GM12878 (cell line): ENCODE measurements at regions not wholly inside any gene's neighbourhood (a gene's known extent, or its start where the extent isn't known, plus 50 kb on each side); places are given as distances from the start of the nearest gene placed in this dataset.

Source experiments
- ATAC-seq: fragments of 200-7000 bp; cut with Tn5 transposase; 3 replicates; pipeline ENCODE4 v1.9.1; 2020; ENCODE audit warnings: mild to moderate bottlenecking, moderate library complexity
- BruUV-seq: library from RNA; stranded (reverse); fragments of 400-500 nt; replicated peaks from 2 replicates; lab custom pipeline; 2021; lab: Mats Ljungman, UMichigan
- CTCF ChIA-PET: fragments of 300-600 bp; sonication (Branson Sonifier 250); formaldehyde crosslinking; extraction: SDS; loops from one replicate; lab custom pipeline; 2021; ENCODE audit warnings: inconsistent platforms; lab: Yijun Ruan, JAX
- POLR2A ChIA-PET: fragments of 350-600 bp; formaldehyde crosslinking; extraction: SDS; loops from one replicate; lab custom pipeline; 2021; ENCODE audit warnings: inconsistent platforms; lab: Charles Lee
- RAD21 ChIA-PET: fragments of 300-600 bp; sonication (Branson Sonifier 250); formaldehyde crosslinking; loops from one replicate; lab custom pipeline; 2023; ENCODE audit warnings: antibody characterized with exemption; ENCODE audit not compliant: unreplicated experiment; lab: Charles Lee
- SMC1A ChIA-PET: fragments of 300-600 bp; sonication (Branson Sonifier 250); formaldehyde crosslinking; loops from one replicate; lab custom pipeline; 2023; ENCODE audit not compliant: unreplicated experiment, uncharacterized antibody; lab: Charles Lee
- DNase-seq: peaks from one replicate; pipeline ENCODE4 v3.0.0-alpha.2; 2011; ENCODE audit warnings: low read depth, low spot score
- FAIRE-seq: peaks from 3 replicates; lab custom pipeline; 2011; peaks lifted over from hg19 to GRCh38; lab: Jason Lieb, UNC
- H2AFZ ChIP-seq: 2 replicates; pipeline ENCODE4 v1.6.0; 2011; ENCODE audit warnings: low read depth, low read length, control low read depth; ENCODE audit not compliant: control insufficient read depth
- H3K27ac ChIP-seq: 2 replicates; pipeline ENCODE4 v1.5.1; 2011; ENCODE audit warnings: control low read depth; ENCODE audit not compliant: control insufficient read depth, insufficient read depth
- H3K27me3 ChIP-seq, 2 experiments: replicated peaks in 1 of 2; 2 replicates each; pipeline versions ENCODE4 v1.6.0 to v1.6.1; 2011; ENCODE audit warnings: low read length in 1 of 2; ENCODE audit not compliant: control insufficient read depth in 2 of 2, insufficient read depth in 2 of 2
- H3K36me3 ChIP-seq, 2 experiments: 2 replicates each; pipeline ENCODE4 v1.5.1; 2011; ENCODE audit warnings: low read length in 1 of 2; ENCODE audit not compliant: control insufficient read depth in 2 of 2, insufficient read depth in 2 of 2
- H3K4me1 ChIP-seq: 2 replicates; pipeline ENCODE4 v1.6.1; 2011; ENCODE audit warnings: mild to moderate bottlenecking, low read length, moderate library complexity, mixed read lengths; ENCODE audit not compliant: control insufficient read depth, insufficient read depth
- H3K4me2 ChIP-seq: 2 replicates; pipeline ENCODE4 v1.6.0; 2011; ENCODE audit warnings: control low read depth; ENCODE audit not compliant: control insufficient read depth, insufficient read depth
- H3K4me3 ChIP-seq: fragments of 200-600 bp; sonication (generic); 2 replicates; pipeline ENCODE4 v1.5.1; 2016
- H3K79me2 ChIP-seq: 2 replicates; pipeline ENCODE4 v1.6.0; 2011; ENCODE audit warnings: low read length; ENCODE audit not compliant: control insufficient read depth, insufficient read depth
- H3K9ac ChIP-seq: 2 replicates; pipeline ENCODE4 v1.8.0; 2011; ENCODE audit warnings: low read length, control low read depth, mixed read lengths; ENCODE audit not compliant: control insufficient read depth, insufficient read depth
- H3K9me3 ChIP-seq: replicated peaks from 3 replicates; pipeline ENCODE4 v1.5.1; 2011; ENCODE audit warnings: mild to moderate bottlenecking, low read length; ENCODE audit not compliant: control insufficient read depth, insufficient read depth
- H4K20me1 ChIP-seq: 2 replicates; pipeline ENCODE4 v1.6.0; 2011; ENCODE audit not compliant: control insufficient read depth, insufficient read depth
- CEBPB ChIP-seq, 2 experiments: fragments of 150-350 bp in 1 of 2; IDR thresholded peaks; 2 replicates each; pipeline ENCODE4 v1.6.1; 2012 to 2014; ENCODE audit warnings: low read depth in 2 of 2, low read length in 2 of 2, borderline replicate concordance in 1 of 2, inconsistent platforms in 1 of 2
- HDAC2 ChIP-seq: fragments of 200-600 bp; sonication (generic); IDR thresholded peaks from 2 replicates; pipeline ENCODE4 v1.6.1; 2017
- JUND ChIP-seq: IDR thresholded peaks from 2 replicates; pipeline ENCODE4 v1.6.1; 2012; ENCODE audit warnings: low read depth, mild to moderate bottlenecking, low read length, improper control_type of control experiment, moderate library complexity
- WGBS: methylation state at CpG from one replicate; pipeline ENCODE4 v1.1.6; 2016; ENCODE audit warnings: low lambda C conversion rate; ENCODE audit not compliant: insufficient replicate concordance, insufficient coverage; ENCODE audit errors: missing lambda C conversion rate; 5-methylcytosine and 5-hydroxymethylcytosine counted together
- in situ Hi-C: fragments of 300-500 bp; cut with MboI; formaldehyde crosslinking; loops from 9 replicates; pipeline ENCODE4 v1.14.3; 2018; ENCODE audit warnings: mixed read lengths
- intact Hi-C: fragments of 100-400 bp; cut with micrococcal nuclease; formaldehyde crosslinking; loops from one replicate; pipeline ENCODE4 v1.14.2; 2022; ENCODE audit not compliant: unreplicated experiment
- TF ChIP-seq, protein P1 (sequence below): fragments of 450-650 bp; IDR thresholded peaks from 2 replicates; pipeline ENCODE4 v1.6.1; 2016; ENCODE audit warnings: mild to moderate bottlenecking
- TF ChIP-seq, protein P2 (sequence below): fragments of 450-650 bp; IDR thresholded peaks from 2 replicates; pipeline ENCODE4 v1.6.1; 2017; ENCODE audit warnings: antibody characterized with exemption, mild to moderate bottlenecking, moderate library complexity
- TF ChIP-seq, protein P3 (sequence below): IDR thresholded peaks from 2 replicates; pipeline ENCODE4 v1.6.1; 2012; ENCODE audit warnings: low read depth, low read length, improper control_type of control experiment
- TF ChIP-seq, protein P4 (sequence below): fragments of 450-650 bp; IDR thresholded peaks from 2 replicates; pipeline ENCODE4 v1.6.1; 2014; ENCODE audit warnings: mild to moderate bottlenecking

DNA sequence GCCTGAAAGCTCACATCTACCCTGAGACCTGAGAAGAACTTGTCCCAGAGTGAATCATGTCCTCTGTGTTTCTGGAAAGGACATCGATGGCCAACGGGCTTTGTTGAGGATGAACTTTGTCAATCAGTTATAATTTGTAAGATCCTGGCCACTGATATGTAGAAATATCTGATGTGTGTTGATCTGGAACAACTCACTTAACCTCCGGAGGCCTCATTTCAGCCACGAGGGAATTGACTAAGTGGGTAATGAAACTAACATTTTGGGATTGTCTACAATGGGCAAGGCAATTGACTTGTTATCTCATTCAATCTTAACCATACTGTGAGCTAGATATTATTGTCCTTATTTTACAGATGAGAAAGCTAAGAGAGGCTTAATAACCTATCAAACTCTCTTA lies 468.1 kb upstream of the NRP1 start:
- FAIRE-seq (no peak), DNase-seq (no peak), ATAC-seq (peak; percentile 18; the same call in 1 of the 3 replicates)
- ChIA-PET CTCF (no interaction called here), RAD21 (interaction anchor here (1.2 kb wide), 1 partner anchor 23 kb away, joined by 3 read pairs; no protein-coding TSS in a partner anchor), POLR2A (interaction anchor here (1.0 to 1.9 kb wide), 2 partner anchors 11 to 30 kb away, joined by 3 to 4 read pairs; no protein-coding TSS in a partner anchor), SMC1A (interaction anchor here (0.8 to 2.2 kb wide), 3 partner anchors 13 to 28 kb away, joined by 3 to 7 read pairs (median 3); no protein-coding TSS in a partner anchor)
- Histone ChIP-seq H3K4me2 (no peak overlapping the region), H3K27me3 (no peaks in the 10 kb centered on the region), H3K4me1 (no peaks in the 10 kb centered on the region), H3K36me3 (no peaks in the 10 kb centered on the region), H3K9me3 (no peaks in the 10 kb centered on the region), H2AFZ (no peak overlapping the region), H4K20me1 (no peaks in the 10 kb centered on the region), H3K9ac (no peak overlapping the region), H3K4me3 (no peak overlapping the region), H3K79me2 (no peaks in the 10 kb centered on the region), H3K27ac (no peak overlapping the region)
- 33% methylated on average over 4 of the region's 4 CpGs for WGBS
- TF ChIP-seq, protein P1, sequence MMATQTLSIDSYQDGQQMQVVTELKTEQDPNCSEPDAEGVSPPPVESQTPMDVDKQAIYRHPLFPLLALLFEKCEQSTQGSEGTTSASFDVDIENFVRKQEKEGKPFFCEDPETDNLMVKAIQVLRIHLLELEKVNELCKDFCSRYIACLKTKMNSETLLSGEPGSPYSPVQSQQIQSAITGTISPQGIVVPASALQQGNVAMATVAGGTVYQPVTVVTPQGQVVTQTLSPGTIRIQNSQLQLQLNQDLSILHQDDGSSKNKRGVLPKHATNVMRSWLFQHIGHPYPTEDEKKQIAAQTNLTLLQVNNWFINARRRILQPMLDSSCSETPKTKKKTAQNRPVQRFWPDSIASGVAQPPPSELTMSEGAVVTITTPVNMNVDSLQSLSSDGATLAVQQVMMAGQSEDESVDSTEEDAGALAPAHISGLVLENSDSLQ, result no peak
- TF ChIP-seq, protein P2, sequence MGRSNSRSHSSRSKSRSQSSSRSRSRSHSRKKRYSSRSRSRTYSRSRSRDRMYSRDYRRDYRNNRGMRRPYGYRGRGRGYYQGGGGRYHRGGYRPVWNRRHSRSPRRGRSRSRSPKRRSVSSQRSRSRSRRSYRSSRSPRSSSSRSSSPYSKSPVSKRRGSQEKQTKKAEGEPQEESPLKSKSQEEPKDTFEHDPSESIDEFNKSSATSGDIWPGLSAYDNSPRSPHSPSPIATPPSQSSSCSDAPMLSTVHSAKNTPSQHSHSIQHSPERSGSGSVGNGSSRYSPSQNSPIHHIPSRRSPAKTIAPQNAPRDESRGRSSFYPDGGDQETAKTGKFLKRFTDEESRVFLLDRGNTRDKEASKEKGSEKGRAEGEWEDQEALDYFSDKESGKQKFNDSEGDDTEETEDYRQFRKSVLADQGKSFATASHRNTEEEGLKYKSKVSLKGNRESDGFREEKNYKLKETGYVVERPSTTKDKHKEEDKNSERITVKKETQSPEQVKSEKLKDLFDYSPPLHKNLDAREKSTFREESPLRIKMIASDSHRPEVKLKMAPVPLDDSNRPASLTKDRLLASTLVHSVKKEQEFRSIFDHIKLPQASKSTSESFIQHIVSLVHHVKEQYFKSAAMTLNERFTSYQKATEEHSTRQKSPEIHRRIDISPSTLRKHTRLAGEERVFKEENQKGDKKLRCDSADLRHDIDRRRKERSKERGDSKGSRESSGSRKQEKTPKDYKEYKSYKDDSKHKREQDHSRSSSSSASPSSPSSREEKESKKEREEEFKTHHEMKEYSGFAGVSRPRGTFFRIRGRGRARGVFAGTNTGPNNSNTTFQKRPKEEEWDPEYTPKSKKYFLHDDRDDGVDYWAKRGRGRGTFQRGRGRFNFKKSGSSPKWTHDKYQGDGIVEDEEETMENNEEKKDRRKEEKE, result no peak
- TF ChIP-seq, protein P3, sequence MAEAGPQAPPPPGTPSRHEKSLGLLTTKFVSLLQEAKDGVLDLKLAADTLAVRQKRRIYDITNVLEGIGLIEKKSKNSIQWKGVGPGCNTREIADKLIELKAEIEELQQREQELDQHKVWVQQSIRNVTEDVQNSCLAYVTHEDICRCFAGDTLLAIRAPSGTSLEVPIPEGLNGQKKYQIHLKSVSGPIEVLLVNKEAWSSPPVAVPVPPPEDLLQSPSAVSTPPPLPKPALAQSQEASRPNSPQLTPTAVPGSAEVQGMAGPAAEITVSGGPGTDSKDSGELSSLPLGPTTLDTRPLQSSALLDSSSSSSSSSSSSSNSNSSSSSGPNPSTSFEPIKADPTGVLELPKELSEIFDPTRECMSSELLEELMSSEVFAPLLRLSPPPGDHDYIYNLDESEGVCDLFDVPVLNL, result no peak
- TF ChIP-seq, protein P4, sequence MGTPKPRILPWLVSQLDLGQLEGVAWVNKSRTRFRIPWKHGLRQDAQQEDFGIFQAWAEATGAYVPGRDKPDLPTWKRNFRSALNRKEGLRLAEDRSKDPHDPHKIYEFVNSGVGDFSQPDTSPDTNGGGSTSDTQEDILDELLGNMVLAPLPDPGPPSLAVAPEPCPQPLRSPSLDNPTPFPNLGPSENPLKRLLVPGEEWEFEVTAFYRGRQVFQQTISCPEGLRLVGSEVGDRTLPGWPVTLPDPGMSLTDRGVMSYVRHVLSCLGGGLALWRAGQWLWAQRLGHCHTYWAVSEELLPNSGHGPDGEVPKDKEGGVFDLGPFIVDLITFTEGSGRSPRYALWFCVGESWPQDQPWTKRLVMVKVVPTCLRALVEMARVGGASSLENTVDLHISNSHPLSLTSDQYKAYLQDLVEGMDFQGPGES, result no peak
- TF ChIP-seq HDAC2 (no peak), CEBPB (IDR thresholded peaks at IDR 0.05; ENCODE audit: borderline replicate concordance in 1 of 2, low read depth in 2 of 2, low read length in 2 of 2) (no peak), JUND (no peak)
- no TSS peak for BruUV-seq
- in situ Hi-C loops (no loop called here), intact Hi-C loops (no loop called here)
